MV-4-11 (cell line): ENCODE measurements at regions not wholly inside any gene's neighbourhood (a gene's known extent, or its start where the extent isn't known, plus 50 kb on each side); places are given as distances from the start of the nearest gene placed in this dataset.
"Not testable (repeated sequence)": the region's sequence is repeated elsewhere in the genome, so short reads cannot be mapped to it uniquely, and the experiment has no call there.

Experiments
- DNase-seq: peaks from one replicate; lab custom pipeline; 2025; lab: John Stamatoyannopoulos, UW

- peak; percentile 90 for DNase-seq
Measured at GRCh38 chr6:27772261-27773001, 139.8 kb downstream of the OR2B2 start.

GRCh38 chr6:27771235-27771634 lies 141.0 kb downstream of the OR2B2 start:
- peak; percentile 75 for DNase-seq

- DNase-seq, result no peak
Measured at GRCh38 chr6:27770724-27771123, 141.5 kb downstream of the OR2B2 start.

- DNase-seq, result no peak
Measured at GRCh38 chr6:27768556-27768955, 143.6 kb downstream of the OR2B2 start.

GRCh38 chr6:27767851-27768250 lies 144.3 kb downstream of the OR2B2 start:
- no peak for DNase-seq

GRCh38 chr6:27766405-27766804 lies 145.8 kb downstream of the OR2B2 start:
- no peak for DNase-seq

- DNase-seq, result no peak
Measured at GRCh38 chr6:27765028-27765590, 147.1 kb downstream of the OR2B2 start.

GRCh38 chr6:27761391-27761790 lies 150.8 kb downstream of the OR2B2 start:
- peak; percentile 69 for DNase-seq

- DNase-seq, result no peak
Measured at GRCh38 chr6:27760464-27760863, 151.7 kb downstream of the OR2B2 start.

- DNase-seq, result peak; percentile 16
Measured at GRCh38 chr6:27759930-27760329, 152.3 kb downstream of the OR2B2 start.

- no peak for DNase-seq
Measured at GRCh38 chr6:27758491-27758890, 153.7 kb downstream of the OR2B2 start.

- peak; percentile 17 for DNase-seq
Measured at GRCh38 chr6:27757307-27757706, 154.9 kb downstream of the OR2B2 start.

- DNase-seq, result peak; percentile 96
Measured at GRCh38 chr6:27755768-27756167, 156.4 kb downstream of the OR2B2 start.

GRCh38 chr6:27754408-27754782 lies 157.8 kb downstream of the OR2B2 start:
- no peak for DNase-seq

GRCh38 chr6:27753668-27754407 lies 158.4 kb downstream of the OR2B2 start:
- peak; percentile 91 for DNase-seq

GRCh38 chr6:27752038-27752885 lies 159.9 kb downstream of the OR2B2 start:
- DNase-seq, result peak; percentile 80

GRCh38 chr6:27748661-27749060 lies 163.5 kb downstream of the OR2B2 start:
- DNase-seq, result no peak

GRCh38 chr6:27747637-27748036 lies 164.6 kb downstream of the OR2B2 start:
- DNase-seq, result no peak

- DNase-seq, result not testable (repeated sequence)
Measured at GRCh38 chr6:27746860-27747259, 165.3 kb downstream of the OR2B2 start.

GRCh38 chr6:27743787-27744186 lies 168.4 kb downstream of the OR2B2 start:
- DNase-seq, result no peak

GRCh38 chr6:27742833-27743573 lies 169.2 kb downstream of the OR2B2 start:
- DNase-seq, result no peak
